ENCODE measurements at regions not wholly inside any gene's neighbourhood (a gene's known extent, or its start where the extent isn't known, plus 50 kb on each side); places are given as distances from the start of the nearest gene placed in this dataset.
"Not testable (repeated sequence)": the region's sequence is repeated elsewhere in the genome, so short reads cannot be mapped to it uniquely, and the experiment has no call there.

GRCh38 chr14:89484051-89484844 lies 67.2 kb upstream of the FOXN3 start:
- no peak for DNase-seq

GRCh38 chr14:89481196-89481595 lies 64.2 kb upstream of the FOXN3 start:
- no peak for DNase-seq

- no peak for DNase-seq
These were observed 63.2 kb upstream of the FOXN3 start for GRCh38 chr14:89480278-89480677.

- DNase-seq, result no peak
These were observed 62.8 kb upstream of the FOXN3 start for GRCh38 chr14:89479802-89480201.

GRCh38 chr14:89477391-89477790 lies 60.4 kb upstream of the FOXN3 start:
- DNase-seq, result no peak

GRCh38 chr14:89476354-89476896 lies 59.4 kb upstream of the FOXN3 start:
- no peak for DNase-seq

GRCh38 chr14:89474464-89474863 lies 57.4 kb upstream of the FOXN3 start:
- no peak for DNase-seq

- no peak for DNase-seq
These were observed 57.0 kb upstream of the FOXN3 start for GRCh38 chr14:89473989-89474388.

- no peak for DNase-seq
These were observed 56.5 kb upstream of the FOXN3 start for GRCh38 chr14:89473569-89473968.

- no peak for DNase-seq
These were observed 53.4 kb upstream of the FOXN3 start for GRCh38 chr14:89470401-89470800.

GRCh38 chr14:89469210-89470198 lies 52.5 kb upstream of the FOXN3 start:
- DNase-seq, result no peak

- DNase-seq, result no peak
These were observed 51.5 kb upstream of the FOXN3 start for GRCh38 chr14:89468566-89468965.

- not testable (repeated sequence) for DNase-seq
These were observed 51.0 kb upstream of the FOXN3 start for GRCh38 chr14:89468030-89468429.

GRCh38 chr14:89466944-89467343 lies 49.9 kb upstream of the FOXN3 start:
- no peak for DNase-seq

All from DMS79 (cell line).